ENCODE measurements at regions not wholly inside any gene's neighbourhood (a gene's known extent, or its start where the extent isn't known, plus 50 kb on each side); places are given as distances from the start of the nearest gene placed in this dataset.

- H3K36me3 ChIP-seq (replicated peaks in 1 of 2): no peaks in the 10 kb centered on the region
- H3K27me3 ChIP-seq: no peaks in the 10 kb centered on the region
- H3K4me1 ChIP-seq (replicated peaks in 1 of 2): no peaks in the 10 kb centered on the region
- no peak overlapping the region for H3K27ac ChIP-seq
- no peak overlapping the region for H3K4me3 ChIP-seq
- no peaks in the 10 kb centered on the region for H3K9me3 ChIP-seq (replicated peaks in 1 of 3)
- DNase-seq: no peak
- TF ChIP-seq POLR2A (IDR thresholded peaks at IDR 0.05): no peak
- TF ChIP-seq CTCF (IDR thresholded peaks at IDR 0.05): no peak
- intact Hi-C loops (cut with DNase I): no loop called here
These were observed 223.3 kb upstream of the ARHGEF26 start for GRCh38 chr3:153897842-153898241.

- Histone ChIP-seq H3K9me3 (replicated peaks in 1 of 3) (no peaks in the 10 kb centered on the region), H3K36me3 (replicated peaks in 1 of 2) (no peaks in the 10 kb centered on the region), H3K27ac (no peak overlapping the region), H3K4me1 (replicated peaks in 1 of 2) (no peaks in the 10 kb centered on the region), H3K4me3 (no peak overlapping the region), H3K27me3 (no peaks in the 10 kb centered on the region)
- no peak for DNase-seq
- 83 to 95% (median 89%) methylated on average over 2 of the region's 2 CpGs for WGBS, 4 donors
- TF ChIP-seq POLR2A (IDR thresholded peaks at IDR 0.05) (no peak), CTCF (IDR thresholded peaks at IDR 0.05) (no peak)
- intact Hi-C loops (cut with DNase I): no loop called here
These were observed 220.0 kb upstream of the ARHGEF26 start for GRCh38 chr3:153901152-153901551.

- Histone ChIP-seq H3K27me3 (no peaks in the 10 kb centered on the region), H3K4me1 (replicated peaks in 1 of 2) (no peaks in the 10 kb centered on the region), H3K4me3 (no peak overlapping the region), H3K27ac (no peak overlapping the region), H3K9me3 (replicated peaks in 1 of 3) (no peaks in the 10 kb centered on the region), H3K36me3 (replicated peaks in 1 of 2) (no peaks in the 10 kb centered on the region)
- 79 to 87% (median 85%) methylated on average over 3 of the region's 3 CpGs for WGBS, 4 donors
- no peak for TF ChIP-seq POLR2A (IDR thresholded peaks at IDR 0.05)
- no peak for TF ChIP-seq CTCF (IDR thresholded peaks at IDR 0.05)
- intact Hi-C loops (cut with DNase I): no loop called here
- no peak for DNase-seq
These were observed 219.2 kb upstream of the ARHGEF26 start for GRCh38 chr3:153901991-153902390.

- H3K27ac ChIP-seq: no peak overlapping the region
- DNase-seq: no peak
- H3K4me3 ChIP-seq: no peak overlapping the region
- no peaks in the 10 kb centered on the region for H3K36me3 ChIP-seq (replicated peaks in 1 of 2)
- H3K4me1 ChIP-seq (replicated peaks in 1 of 2): no peaks in the 10 kb centered on the region
- H3K9me3 ChIP-seq (replicated peaks in 1 of 3): no peaks in the 10 kb centered on the region
- TF ChIP-seq POLR2A (IDR thresholded peaks at IDR 0.05) (no peak), CTCF (IDR thresholded peaks at IDR 0.05) (no peak)
- H3K27me3 ChIP-seq: no peaks in the 10 kb centered on the region
- intact Hi-C loops (cut with DNase I): no loop called here
These were observed 217.8 kb upstream of the ARHGEF26 start for GRCh38 chr3:153903430-153903829.

All from adrenal gland (tissue), 9 donors.